GM12872 (cell line): ENCODE measurements at regions not wholly inside any gene's neighbourhood (a gene's known extent, or its start where the extent isn't known, plus 50 kb on each side); places are given as distances from the start of the nearest gene placed in this dataset.

ENCODE experiments used
- CTCF ChIP-seq: IDR thresholded peaks from 3 replicates; pipeline ENCODE4 v1.5.1; 2011; ENCODE audit warnings: low read depth, mild to moderate bottlenecking, low read length, moderate library complexity; ENCODE audit not compliant: insufficient read depth

DNA sequence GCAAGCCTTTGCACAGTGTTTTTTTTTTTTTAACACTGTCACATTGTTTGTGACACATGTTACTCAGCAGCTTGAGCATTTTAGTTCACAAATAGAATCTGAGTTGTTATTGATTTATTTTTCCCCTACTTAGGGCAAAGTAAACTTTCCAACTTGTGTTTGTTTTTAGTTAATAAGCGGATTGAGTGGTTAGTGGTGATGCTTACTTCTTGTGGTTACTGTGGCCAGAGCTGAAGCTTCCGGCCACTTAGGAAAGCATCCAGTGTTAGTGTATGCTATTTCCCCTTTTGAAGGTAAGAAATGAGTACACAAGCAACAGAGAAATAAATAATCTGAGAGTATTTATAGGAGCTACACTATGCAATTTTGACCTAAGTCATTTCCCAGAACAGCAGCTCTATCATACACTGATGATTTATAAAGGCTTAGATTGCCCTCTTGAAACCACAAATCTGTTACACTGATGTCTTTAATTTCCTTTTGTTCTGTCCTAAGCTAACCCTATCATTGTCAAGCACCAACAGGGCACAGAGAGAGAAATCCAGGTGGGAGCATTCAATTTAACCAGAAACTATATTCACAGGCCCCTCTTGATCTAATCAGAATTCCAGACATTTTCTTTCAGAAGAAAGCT is 2464.6 kb downstream of the PCDH7 start:
- TF ChIP-seq CTCF: no peak

- no peak for TF ChIP-seq CTCF
These were observed 2466.9 kb downstream of the PCDH7 start for GRCh38 chr4:33187035-33187434.

- TF ChIP-seq CTCF: no peak
These were observed 2468.6 kb downstream of the PCDH7 start for GRCh38 chr4:33188733-33189132.

DNA sequence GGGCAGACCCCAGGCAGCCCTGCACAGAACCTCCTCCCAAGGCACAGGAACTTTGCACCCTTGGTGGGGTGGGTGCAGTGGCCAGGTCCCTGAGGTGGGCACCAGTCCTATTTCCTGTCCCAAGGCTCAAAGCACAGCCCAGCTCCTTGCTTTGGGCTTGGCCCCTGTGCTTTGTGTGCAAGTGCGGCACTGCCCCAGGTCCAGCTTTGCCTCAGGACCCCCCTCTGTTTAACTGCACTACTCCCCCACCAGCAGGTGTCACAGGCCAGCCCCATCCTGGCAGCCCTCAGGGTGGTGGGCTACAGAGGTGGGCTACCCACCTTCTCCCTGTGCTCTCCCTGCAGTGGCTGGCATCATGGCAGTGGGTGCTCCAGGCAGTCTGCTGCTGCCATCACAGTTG is 2469.0 kb downstream of the PCDH7 start:
- TF ChIP-seq CTCF: no peak

DNA sequence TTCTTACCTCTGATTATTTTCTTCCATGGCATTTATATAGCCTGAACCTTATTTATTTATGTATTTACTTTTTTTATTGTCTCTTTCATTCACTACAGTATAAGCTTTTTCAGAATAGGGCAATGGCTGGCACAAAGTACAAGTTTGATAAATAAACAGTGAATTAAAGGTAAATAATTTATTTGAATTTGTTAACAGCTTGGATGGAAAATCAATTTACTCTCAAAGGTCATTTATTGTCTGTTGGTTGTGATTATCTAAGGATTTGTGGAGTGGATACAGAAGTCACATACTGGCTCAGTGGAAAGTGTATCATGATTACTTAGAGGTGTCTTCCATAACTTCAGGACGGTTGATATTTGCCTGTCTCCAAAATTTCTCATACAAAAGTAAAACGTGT is 2472.9 kb downstream of the PCDH7 start:
- TF ChIP-seq CTCF: no peak

GRCh38 chr4:33200377-33200776 is 2480.2 kb downstream of the PCDH7 start:
- TF ChIP-seq CTCF: no peak

DNA sequence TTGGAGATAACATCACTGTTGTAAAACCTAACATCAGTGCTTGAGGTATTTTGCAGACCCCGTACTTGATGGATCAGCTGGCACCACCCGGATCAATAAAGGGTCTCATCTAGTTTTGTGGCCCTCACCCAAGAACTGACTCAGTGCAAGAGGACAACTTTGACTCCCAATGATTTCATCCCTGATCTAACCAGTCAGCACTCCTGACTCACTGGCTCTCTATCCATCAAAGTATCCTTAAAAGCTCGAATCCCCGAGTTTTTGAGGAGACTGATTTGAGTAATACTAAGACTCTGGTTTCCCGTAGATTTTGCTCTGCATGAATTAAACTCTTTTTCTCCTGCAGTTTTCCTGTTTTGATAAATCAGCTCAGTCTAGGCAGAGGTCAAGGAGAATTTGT is 2498.1 kb downstream of the PCDH7 start:
- no peak for TF ChIP-seq CTCF
